HepG2 (cell line): ENCODE measurements at regions not wholly inside any gene's neighbourhood (a gene's known extent, or its start where the extent isn't known, plus 50 kb on each side); places are given as distances from the start of the nearest gene placed in this dataset.

ENCODE experiments used
- ATAC-seq: fragments of 200-7000 bp; cut with Tn5 transposase; 3 replicates; pipeline ENCODE4 v1.9.1; 2020; ENCODE audit warnings: mild to moderate bottlenecking, moderate library complexity
- BruUV-seq: library from RNA; stranded (reverse); fragments of 400-500 nt; replicated peaks from 2 replicates; lab custom pipeline; 2021; lab: Mats Ljungman, UMichigan
- CTCF ChIA-PET: fragments of 300-600 bp; formaldehyde crosslinking; extraction: SDS; loops from one replicate; lab custom pipeline; 2021; ENCODE audit warnings: low total read pairs, inconsistent platforms, low intra/inter-chr PET ratio; lab: Yijun Ruan, JAX
- POLR2A ChIA-PET: fragments of 350-600 bp; sonication (Branson Sonifier 250); formaldehyde crosslinking; loops from one replicate; lab custom pipeline; 2020; ENCODE audit warnings: antibody characterized with exemption, inconsistent platforms; lab: Yijun Ruan, JAX
- DNase-seq: peaks from one replicate; pipeline ENCODE4 v3.0.0-alpha.2; 2015; ENCODE audit warnings: low spot score
- FAIRE-seq: peaks from 3 replicates; lab custom pipeline; 2011; peaks lifted over from hg19 to GRCh38; lab: Jason Lieb, UNC
- H2AFZ ChIP-seq: one replicate; pipeline ENCODE4 v1.6.1; 2011; ENCODE audit warnings: low read length, inconsistent platforms
- H3K27ac ChIP-seq: fragments of 300-600 bp; 3 replicates; pipeline ENCODE4 v1.8.0; 2011; ENCODE audit warnings: mixed run types, mild to moderate bottlenecking, mixed read lengths, low read length, inconsistent platforms; ENCODE audit not compliant: insufficient read depth; ENCODE audit errors: extremely low read length
- H3K27me3 ChIP-seq, 2 experiments: fragments of 200-600 bp in 1 of 2; 2 replicates in 1 of 2; 3 replicates in 1 of 2; pipeline versions ENCODE4 v1.6.0 to v1.8.0; 2011; ENCODE audit warnings: low read length in 2 of 2, mild to moderate bottlenecking in 2 of 2, moderate library complexity in 2 of 2, inconsistent platforms in 1 of 2; ENCODE audit not compliant: insufficient read depth in 2 of 2, control insufficient read depth in 1 of 2
- H3K36me3 ChIP-seq, 2 experiments: fragments of 200-600 bp in 1 of 2; replicated peaks in 1 of 2; 2 replicates in 1 of 2; 3 replicates in 1 of 2; pipeline versions ENCODE4 v1.5.1 to v1.8.0; 2011; ENCODE audit warnings: low read length in 2 of 2, inconsistent platforms in 1 of 2; ENCODE audit not compliant: insufficient read depth in 2 of 2, control insufficient read depth in 1 of 2
- H3K4me1 ChIP-seq: 2 replicates; pipeline ENCODE4 v1.5.1; 2012; ENCODE audit warnings: low read length, inconsistent platforms; ENCODE audit not compliant: insufficient read depth
- H3K4me2 ChIP-seq: 2 replicates; pipeline ENCODE4 v1.6.0; 2011; ENCODE audit warnings: low read depth, low read length, inconsistent platforms
- H3K4me3 ChIP-seq, 3 experiments: fragments of 200-600 bp in 1 of 3; sonication (generic), shearing (Covaris generic) in 1 of 3; replicated peaks in 1 of 3; 2 replicates each; pipeline ENCODE4 v1.5.1; 2011 to 2016; ENCODE audit warnings: low read length in 3 of 3, inconsistent platforms in 2 of 3, low read depth in 2 of 3, mild to moderate bottlenecking in 2 of 3, control low read depth in 1 of 3, mixed read lengths in 1 of 3; ENCODE audit not compliant: insufficient read depth in 1 of 3
- H3K79me2 ChIP-seq: one replicate; pipeline ENCODE4 v1.6.1; 2011; ENCODE audit warnings: low read length, inconsistent platforms; ENCODE audit not compliant: insufficient read depth
- H3K9ac ChIP-seq: 2 replicates; pipeline ENCODE4 v1.6.0; 2011; ENCODE audit warnings: mild to moderate bottlenecking, low read depth, low read length, inconsistent platforms; ENCODE audit not compliant: insufficient read depth
- H3K9me3 ChIP-seq: 2 replicates; pipeline ENCODE4 v1.5.1; 2012; ENCODE audit warnings: mild to moderate bottlenecking, low read length
- H4K20me1 ChIP-seq: 2 replicates; pipeline ENCODE4 v1.6.0; 2011; ENCODE audit warnings: inconsistent platforms, mild to moderate bottlenecking, low read length, moderate library complexity; ENCODE audit not compliant: insufficient read depth
- CBX2 ChIP-seq, 2 experiments: fragments of 200-600 bp in 1 of 2; sonication (generic); formaldehyde crosslinking in 1 of 2; IDR thresholded peaks; 2 replicates each; pipeline versions ENCODE4 v1.7.0 to v1.8.1; 2018 to 2022; ENCODE audit warnings: low read depth in 2 of 2, low read length in 1 of 2, mild to moderate bottlenecking in 1 of 2, missing genetic modification reagents in 1 of 2
- DNMT3B ChIP-seq: conservative IDR thresholded peaks from 2 replicates; pipeline ENCODE4 v1.6.1; 2016; ENCODE audit warnings: missing biosample characterization, control low read depth
- KAT8 ChIP-seq: IDR thresholded peaks from 2 replicates; pipeline ENCODE4 v1.6.1; 2016; ENCODE audit warnings: missing genetic modification reagents, missing compliant biosample characterization
- SOX5 ChIP-seq: IDR thresholded peaks from 2 replicates; pipeline ENCODE4 v1.6.1; 2016; ENCODE audit warnings: borderline replicate concordance
- ZHX1 ChIP-seq: sonication (generic); formaldehyde crosslinking; IDR thresholded peaks from 2 replicates; pipeline ENCODE4 v1.8.1; 2022; ENCODE audit warnings: low read depth, mild to moderate bottlenecking, missing genetic modification reagents
- ZIK1 ChIP-seq: sonication (generic); formaldehyde crosslinking; IDR thresholded peaks from 2 replicates; pipeline ENCODE4 v1.5.0; 2020; ENCODE audit warnings: mild to moderate bottlenecking, low read depth, missing genetic modification reagents, borderline replicate concordance
- ZNF224 ChIP-seq: sonication (generic); formaldehyde crosslinking; IDR thresholded peaks from 2 replicates; pipeline ENCODE4 v1.5.0; 2020; ENCODE audit warnings: mild to moderate bottlenecking, missing genetic modification reagents
- ZNF691 ChIP-seq: sonication (generic); formaldehyde crosslinking; IDR thresholded peaks from 2 replicates; pipeline ENCODE4 v1.4.0; 2020; ENCODE audit warnings: missing genetic modification reagents, low read depth, mild to moderate bottlenecking, borderline replicate concordance
- ZNF883 ChIP-seq: sonication (generic); formaldehyde crosslinking; IDR thresholded peaks from 2 replicates; pipeline ENCODE4 v1.5.1; 2020; ENCODE audit warnings: mild to moderate bottlenecking, missing genetic modification reagents; ENCODE audit errors: not compliant biosample characterization
- WGBS: methylation state at CpG from one replicate; pipeline ENCODE4 v1.1.6; 2017; ENCODE audit warnings: low lambda C conversion rate; 5-methylcytosine and 5-hydroxymethylcytosine counted together
- in situ Hi-C: cut with HindIII; loops from 2 replicates; pipeline ENCODE4 v1.10.0; 2017; ENCODE audit warnings: low pct_unique_long_range_greater_than_20kb; ENCODE audit not compliant: extremely low pct_ligation_motif_present
- intact Hi-C: fragments of 100-400 bp; cut with micrococcal nuclease; formaldehyde crosslinking; loops from one replicate; pipeline ENCODE4 v1.10.0; 2022; ENCODE audit not compliant: unreplicated experiment
- TF ChIP-seq, protein P1 (sequence below): IDR thresholded peaks from 2 replicates; pipeline ENCODE4 v1.6.1; 2016

- FAIRE-seq: no peak
- BruUV-seq: no TSS peak
- POLR2A ChIA-PET: no interaction called here
These were observed 73.4 kb upstream of the F3 start for GRCh38 chr1:94614996-94615395.

More at GRCh38 chr1:94614996-94615395, 73.4 kb upstream of the F3 start:
- no peak for ATAC-seq
- Histone ChIP-seq H3K27ac (no peak overlapping the region), H3K4me3 (no peak overlapping the region), H3K4me1 (peaks cover 33% of the 10 kb centered on the region), H4K20me1 (no peaks in the 10 kb centered on the region), H3K4me2 (no peak overlapping the region), H3K79me2 (no peaks in the 10 kb centered on the region), H3K9ac (no peak overlapping the region), H3K36me3 (no peaks in the 10 kb centered on the region), H3K9me3 (no peaks in the 10 kb centered on the region), H3K27me3 (no peaks in the 10 kb centered on the region; a peak in 1 of 5 replicates), H2AFZ (no peak overlapping the region)
- WGBS: 29% methylated on average over 4 of the region's 4 CpGs
- TF ChIP-seq ZNF224 (CRISPR knock-in tag): no peak
- TF ChIP-seq DNMT3B (CRISPR knock-in tag): no peak
- TF ChIP-seq ZNF883 (CRISPR knock-in tag): no peak
- no peak for TF ChIP-seq ZHX1
- no peak for TF ChIP-seq SOX5 (CRISPR knock-in tag)
- no peak for TF ChIP-seq KAT8 (CRISPR knock-in tag)
- no peak for TF ChIP-seq ZNF691 (CRISPR knock-in tag)
- TF ChIP-seq, protein P1, sequence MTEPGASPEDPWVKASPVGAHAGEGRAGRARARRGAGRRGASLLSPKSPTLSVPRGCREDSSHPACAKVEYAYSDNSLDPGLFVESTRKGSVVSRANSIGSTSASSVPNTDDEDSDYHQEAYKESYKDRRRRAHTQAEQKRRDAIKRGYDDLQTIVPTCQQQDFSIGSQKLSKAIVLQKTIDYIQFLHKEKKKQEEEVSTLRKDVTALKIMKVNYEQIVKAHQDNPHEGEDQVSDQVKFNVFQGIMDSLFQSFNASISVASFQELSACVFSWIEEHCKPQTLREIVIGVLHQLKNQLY (CRISPR knock-in tag): no peak
- no peak for TF ChIP-seq CBX2 (IDR thresholded peaks at IDR 0.05; ENCODE audit: low read depth, low read length)
- no peak for TF ChIP-seq CBX2 (CRISPR knock-in tag; IDR thresholded peaks at IDR 0.05; ENCODE audit: low read depth)
- TF ChIP-seq ZIK1 (CRISPR knock-in tag): no peak
- DNase-seq: no peak
- CTCF ChIA-PET: no interaction called here
- in situ Hi-C loops (no loop called here), intact Hi-C loops (no loop called here)
